ENCODE measurements at regions not wholly inside any gene's neighbourhood (a gene's known extent, or its start where the extent isn't known, plus 50 kb on each side); places are given as distances from the start of the nearest gene placed in this dataset.
A peak's percentile ranks its signal among the peaks of the same experiment; 100 is the strongest.

DNA sequence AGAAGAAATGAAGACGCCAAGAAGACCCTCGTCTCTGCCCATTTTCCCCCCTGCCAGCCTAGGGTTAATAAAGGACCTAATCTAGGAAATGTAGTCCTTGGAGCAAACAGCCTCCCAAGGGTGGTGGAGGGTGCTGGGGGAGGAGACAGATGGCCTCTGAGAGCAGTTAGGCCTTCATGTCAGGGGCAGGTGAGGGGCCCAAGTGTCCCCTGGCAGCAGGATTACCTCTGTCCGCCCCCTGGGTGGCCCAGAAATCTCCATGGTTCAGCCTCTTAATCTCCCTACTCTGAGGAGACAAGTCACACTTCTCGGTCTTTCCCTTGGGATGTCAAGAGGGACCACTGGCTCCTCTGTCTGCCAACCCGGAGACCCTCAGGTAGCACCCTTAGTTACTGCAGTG, 365.4 kb upstream of the TNRC6C start:
- Mint-ChIP-seq H3K27ac (no peak overlapping the region), H3K4me3 (no peak overlapping the region), H3K4me1 (ENCODE audit: unreplicated experiment) (peaks cover 15% of the 10 kb centered on the region), H3K27me3 (peaks cover 5% of the 10 kb centered on the region), H3K9me3 (no peaks in the 10 kb centered on the region), H3K36me3 (no peaks in the 10 kb centered on the region)
- TF ChIP-seq CTCF (conservative IDR thresholded peaks at IDR 0.05): no peak
- DNase-seq (ENCODE audit: extremely low spot score, unreplicated experiment): no peak

DNA sequence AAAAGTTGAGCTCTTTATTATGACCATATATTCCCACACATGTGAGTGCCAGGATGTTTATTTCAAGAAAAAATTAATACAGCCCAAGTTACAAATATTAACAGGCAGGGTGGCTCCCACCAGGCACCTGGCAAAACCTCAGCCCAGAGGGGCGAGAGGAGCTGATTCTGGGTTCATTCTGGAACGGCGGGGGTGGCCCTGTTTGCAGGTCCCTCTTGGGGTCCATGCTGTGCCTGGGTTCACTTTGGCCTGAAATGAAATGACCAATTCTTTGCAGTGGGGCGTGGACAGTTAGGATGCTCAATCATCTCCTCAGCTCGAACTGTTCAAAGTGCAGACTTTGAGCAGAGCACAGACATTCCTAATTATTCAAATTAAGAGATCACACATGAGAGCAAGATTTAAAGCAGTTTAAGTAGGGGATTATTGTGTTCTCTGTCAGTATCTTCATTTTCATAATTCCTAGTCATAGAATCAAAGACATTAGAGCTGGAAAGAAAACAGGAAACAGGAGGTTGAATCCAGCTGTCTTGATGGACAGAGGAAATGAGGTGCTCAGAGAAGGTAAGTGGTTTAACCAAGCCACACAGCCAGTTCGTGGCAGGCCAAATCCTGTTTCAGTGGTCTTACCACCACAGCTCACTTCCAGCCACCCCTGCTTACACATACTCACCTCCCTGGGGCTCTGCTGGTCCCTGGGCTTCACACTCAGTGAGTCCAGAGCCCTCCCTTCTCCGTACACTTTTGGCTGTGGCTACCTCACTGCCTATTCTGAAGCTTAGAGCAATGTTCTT, 363.9 kb upstream of the TNRC6C start:
- no peak for TF ChIP-seq CTCF (conservative IDR thresholded peaks at IDR 0.05)
- Mint-ChIP-seq H3K4me1 (ENCODE audit: unreplicated experiment) (peaks cover 15% of the 10 kb centered on the region), H3K36me3 (no peaks in the 10 kb centered on the region), H3K27ac (peak overlapping the region; percentile 8), H3K4me3 (no peak overlapping the region), H3K9me3 (no peaks in the 10 kb centered on the region), H3K27me3 (peaks cover 5% of the 10 kb centered on the region)
- DNase-seq (ENCODE audit: extremely low spot score, unreplicated experiment): no peak

DNA sequence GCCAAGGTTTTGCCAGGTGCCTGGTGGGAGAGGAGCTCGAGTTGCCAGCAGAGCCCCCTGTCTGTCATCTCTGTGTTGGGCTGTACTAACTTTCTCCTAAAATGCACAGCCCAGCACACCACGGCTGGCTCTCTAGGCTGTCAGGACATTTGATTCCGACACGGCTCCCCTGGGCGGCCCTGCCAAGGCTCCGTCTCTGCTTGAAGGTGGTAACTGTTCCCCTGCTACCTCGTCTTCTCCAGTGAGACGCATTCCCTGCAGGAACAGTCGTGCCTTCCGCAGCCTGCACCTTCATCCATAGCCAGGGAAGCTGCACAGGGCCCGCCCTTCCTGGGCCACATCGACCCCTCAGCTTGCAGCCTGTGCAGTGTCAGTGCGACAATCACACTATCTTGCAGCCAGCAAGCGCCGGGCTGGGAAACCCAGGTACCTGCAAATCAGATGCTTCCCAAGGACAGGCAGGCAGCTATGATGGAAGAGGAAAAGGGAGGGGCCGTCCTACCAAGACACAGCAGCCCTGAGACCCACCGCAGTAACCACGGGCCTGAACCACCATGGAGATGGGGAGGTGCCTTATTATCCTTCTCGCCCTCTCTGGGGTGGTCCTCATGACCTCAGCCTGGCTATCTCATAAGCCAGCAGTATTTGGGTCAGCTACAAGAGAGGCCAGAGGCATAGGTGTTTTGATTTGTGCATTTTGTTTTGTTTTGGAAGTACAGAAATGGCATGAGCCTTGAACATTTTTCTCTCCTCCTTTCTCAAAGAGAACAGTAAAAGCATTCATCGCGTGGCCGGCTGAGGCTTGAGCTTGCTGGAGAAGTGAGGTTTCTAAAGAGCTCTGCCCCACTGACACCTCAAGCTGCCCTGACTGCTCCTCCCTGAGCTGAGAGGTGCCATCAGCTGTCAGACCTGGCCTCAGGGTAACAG, 361.7 kb upstream of the TNRC6C start:
- Mint-ChIP-seq H3K9me3 (no peaks in the 10 kb centered on the region), H3K4me1 (ENCODE audit: unreplicated experiment) (peaks cover 18% of the 10 kb centered on the region), H3K27ac (no peak overlapping the region), H3K27me3 (peaks cover 10% of the 10 kb centered on the region), H3K4me3 (no peak overlapping the region), H3K36me3 (no peaks in the 10 kb centered on the region)
- no peak for DNase-seq (ENCODE audit: extremely low spot score, unreplicated experiment)
- TF ChIP-seq CTCF (conservative IDR thresholded peaks at IDR 0.05): no peak

GRCh38 chr17:77597418-77598240, 360.9 kb upstream of the TNRC6C start:
- Mint-ChIP-seq H3K9me3 (no peaks in the 10 kb centered on the region), H3K4me3 (no peak overlapping the region), H3K27me3 (peaks cover 15% of the 10 kb centered on the region), H3K36me3 (no peaks in the 10 kb centered on the region), H3K4me1 (ENCODE audit: unreplicated experiment) (peaks cover 25% of the 10 kb centered on the region), H3K27ac (no peak overlapping the region)
- no peak for DNase-seq (ENCODE audit: extremely low spot score, unreplicated experiment)
- no peak for TF ChIP-seq CTCF (conservative IDR thresholded peaks at IDR 0.05)

DNA sequence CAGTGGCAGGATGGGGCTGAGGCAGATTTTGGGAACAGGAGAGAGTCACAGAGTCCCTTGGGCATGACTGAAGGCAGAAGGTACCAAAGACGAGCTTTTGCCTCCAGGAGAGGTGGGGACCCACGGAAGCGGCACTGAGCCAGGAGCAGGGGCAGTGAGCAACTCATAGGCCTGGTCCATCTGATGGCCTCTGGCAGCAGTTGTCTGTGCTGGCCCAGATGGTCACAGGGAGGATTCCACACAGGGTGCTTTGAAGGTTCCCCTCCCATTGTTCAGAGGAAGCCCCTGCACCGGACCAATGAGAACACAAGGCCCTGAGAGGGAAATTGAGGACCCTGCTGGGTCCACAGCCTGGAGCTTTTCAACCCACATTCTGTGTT, 360.3 kb upstream of the TNRC6C start:
- peaks cover 28% of the 10 kb centered on the region for H3K4me1 Mint-ChIP-seq (ENCODE audit: unreplicated experiment)
- TF ChIP-seq CTCF (conservative IDR thresholded peaks at IDR 0.05): no peak
- H3K36me3 Mint-ChIP-seq: no peaks in the 10 kb centered on the region
- H3K9me3 Mint-ChIP-seq: no peaks in the 10 kb centered on the region
- no peak overlapping the region for H3K27ac Mint-ChIP-seq
- H3K27me3 Mint-ChIP-seq: peaks cover 15% of the 10 kb centered on the region
- no peak overlapping the region for H3K4me3 Mint-ChIP-seq
- DNase-seq (ENCODE audit: extremely low spot score, unreplicated experiment): no peak
